T-helper 2 cell (primary cell): ENCODE measurements at regions not wholly inside any gene's neighbourhood (a gene's known extent, or its start where the extent isn't known, plus 50 kb on each side); places are given as distances from the start of the nearest gene placed in this dataset.

Experiments used
- DNase-seq, 5 experiments: peaks; one replicate each; pipeline versions ENCODE4 v3.0.0 to v3.0.0-alpha.2; 2012 to 2022

DNA sequence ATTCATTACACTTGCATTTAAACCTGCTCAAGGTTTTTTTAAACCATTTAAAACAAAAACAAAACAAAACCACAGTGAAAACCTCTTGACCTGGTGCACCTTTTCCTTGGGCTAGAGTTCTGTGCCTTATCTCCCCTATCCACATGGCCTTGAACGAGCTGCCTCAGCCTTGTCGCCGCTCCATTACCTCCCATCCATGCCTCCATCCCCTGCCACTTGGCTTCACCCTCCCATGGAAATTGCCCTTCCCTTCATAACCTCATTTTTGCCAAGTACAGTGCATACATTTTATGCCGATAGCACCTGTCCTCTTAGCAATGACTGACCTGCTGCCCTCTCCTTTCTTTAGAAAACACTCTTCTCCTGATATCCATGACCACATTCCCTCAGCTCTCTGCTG, 188.6 kb upstream of the ASIC2 start:
- no peak for DNase-seq

DNA sequence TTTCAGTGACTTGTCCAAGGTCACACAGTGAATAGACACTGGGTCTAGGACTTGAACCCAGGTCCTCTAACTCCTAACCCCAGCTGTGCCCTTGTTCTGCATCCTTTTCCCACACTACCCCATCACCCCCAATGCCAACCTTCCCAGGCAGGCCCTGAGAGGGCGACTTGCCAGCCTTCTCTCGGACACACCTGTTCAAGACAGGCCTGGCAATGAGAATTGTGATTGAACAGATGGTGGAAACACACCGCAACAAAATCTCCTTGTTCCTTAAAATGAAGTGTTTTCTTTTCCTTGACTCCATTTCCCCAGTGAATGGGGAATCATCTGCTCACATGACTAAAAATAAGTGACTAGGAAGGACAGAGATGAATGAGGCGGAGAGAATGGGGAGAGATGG, 189.5 kb upstream of the ASIC2 start:
- DNase-seq: no peak

DNA sequence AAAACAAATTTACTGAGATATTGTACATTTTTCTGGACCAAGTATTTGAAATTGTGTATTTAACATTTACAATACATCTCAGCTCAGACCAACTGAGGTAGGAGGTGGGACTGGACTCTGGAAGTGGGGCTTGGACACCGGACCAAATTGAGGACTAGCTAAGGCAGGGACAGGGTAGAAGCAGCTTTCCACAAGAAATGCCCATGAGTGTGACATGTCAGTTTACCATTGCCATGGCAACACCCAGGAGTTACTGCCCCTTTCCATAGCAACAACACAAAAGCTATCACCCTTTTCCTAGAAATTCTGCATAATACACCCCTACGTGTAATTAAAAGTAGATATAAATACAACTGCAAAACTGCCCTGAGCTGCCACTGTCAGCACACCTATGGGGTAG, 191.5 kb upstream of the ASIC2 start:
- DNase-seq: no peak

DNA sequence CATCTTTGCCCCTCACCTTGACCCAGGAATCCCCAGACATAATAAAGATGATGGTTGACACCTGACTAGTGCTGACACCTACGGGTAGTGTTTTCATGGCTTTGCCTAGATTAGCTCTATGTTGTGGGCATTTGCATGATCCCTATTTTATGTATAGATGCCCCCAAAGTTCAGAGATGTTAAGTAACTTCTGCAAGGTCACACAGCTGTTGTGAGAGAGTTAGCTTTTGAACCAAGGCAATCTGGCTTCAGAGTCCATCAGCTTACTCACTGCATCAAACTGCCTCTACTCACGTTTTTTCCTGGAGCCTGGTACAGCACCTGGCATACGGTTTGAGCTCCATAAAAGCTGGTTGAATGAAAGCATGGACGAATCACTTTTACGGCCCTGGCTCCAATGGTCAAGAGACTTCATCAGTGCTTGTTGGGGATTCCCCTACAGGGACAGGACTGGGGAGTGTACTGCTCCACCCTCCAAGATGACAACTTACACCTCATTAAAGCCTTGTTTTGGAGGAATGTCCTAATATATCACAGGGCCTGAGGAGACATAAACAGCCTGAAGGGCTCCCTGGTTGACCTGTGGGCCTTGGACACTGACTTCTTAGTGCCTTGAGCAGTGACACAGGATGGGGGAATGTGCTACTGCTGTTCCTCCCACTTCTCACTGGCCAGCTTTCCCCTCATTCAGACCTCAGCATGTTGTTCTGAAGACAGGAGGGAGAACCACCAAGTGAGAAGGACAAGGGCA, 193.2 kb upstream of the ASIC2 start:
- DNase-seq: no peak

DNA sequence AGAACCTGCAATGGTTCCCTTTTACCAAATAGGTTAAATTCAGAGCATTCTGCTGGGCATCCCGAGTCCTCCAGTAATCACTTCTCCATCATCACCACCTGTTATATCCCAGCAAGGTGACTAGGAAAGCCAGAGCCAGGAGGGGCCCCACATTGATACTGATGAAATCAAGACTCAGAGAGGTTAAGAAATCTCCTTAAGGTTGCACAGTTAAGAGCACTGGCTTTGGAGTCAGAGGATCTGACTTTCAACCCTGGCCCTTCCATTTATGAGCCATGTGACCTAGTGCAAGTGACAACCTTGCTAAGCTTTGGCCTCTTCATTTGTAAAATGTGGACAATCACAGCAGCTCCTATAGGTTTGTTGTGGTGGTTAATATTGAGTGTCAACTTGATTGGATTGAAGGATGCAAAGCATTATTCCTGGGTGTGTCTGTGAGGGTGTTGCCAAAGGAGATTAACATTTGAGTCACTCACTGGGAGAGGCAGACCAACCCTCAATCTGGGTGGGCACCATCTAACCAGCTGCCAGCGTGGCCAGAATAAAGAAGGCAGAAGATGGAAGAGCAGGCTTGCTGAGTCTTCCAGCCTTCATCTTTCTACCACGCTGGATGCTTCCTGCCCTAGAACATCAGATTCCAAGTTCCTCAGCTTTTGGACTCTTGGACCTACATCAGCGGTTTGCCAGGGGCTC, 194.2 kb upstream of the ASIC2 start:
- no peak for DNase-seq

DNA sequence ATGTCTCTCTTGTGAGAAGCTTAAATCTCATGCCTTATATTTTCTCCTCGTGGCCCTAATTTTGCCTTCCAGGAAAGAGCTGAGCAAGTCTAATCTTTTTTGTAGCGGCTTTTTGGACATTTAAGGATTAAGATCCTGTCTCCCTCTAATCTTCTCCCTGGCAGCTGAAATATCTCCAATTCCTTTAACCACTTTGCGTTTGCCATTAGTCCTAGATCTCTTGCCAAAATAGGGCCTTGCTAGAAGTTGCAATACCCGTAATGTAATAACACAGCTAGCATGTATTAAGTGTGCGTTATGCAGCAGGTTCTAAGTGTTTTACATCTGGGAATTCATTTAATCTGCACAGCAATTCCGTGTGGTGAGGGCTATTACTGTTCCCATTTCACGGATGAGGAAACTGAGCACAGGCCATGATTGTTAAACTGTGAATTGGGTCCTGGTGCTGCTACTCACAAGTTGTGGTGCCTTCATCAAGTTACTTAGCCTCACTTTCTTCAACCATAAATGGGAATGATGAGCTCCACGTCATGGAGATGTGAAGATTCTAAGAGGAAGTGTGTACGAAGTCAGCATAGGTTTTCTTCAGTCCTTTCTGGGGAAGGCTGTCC, 198.9 kb upstream of the ASIC2 start:
- DNase-seq: no peak

DNA sequence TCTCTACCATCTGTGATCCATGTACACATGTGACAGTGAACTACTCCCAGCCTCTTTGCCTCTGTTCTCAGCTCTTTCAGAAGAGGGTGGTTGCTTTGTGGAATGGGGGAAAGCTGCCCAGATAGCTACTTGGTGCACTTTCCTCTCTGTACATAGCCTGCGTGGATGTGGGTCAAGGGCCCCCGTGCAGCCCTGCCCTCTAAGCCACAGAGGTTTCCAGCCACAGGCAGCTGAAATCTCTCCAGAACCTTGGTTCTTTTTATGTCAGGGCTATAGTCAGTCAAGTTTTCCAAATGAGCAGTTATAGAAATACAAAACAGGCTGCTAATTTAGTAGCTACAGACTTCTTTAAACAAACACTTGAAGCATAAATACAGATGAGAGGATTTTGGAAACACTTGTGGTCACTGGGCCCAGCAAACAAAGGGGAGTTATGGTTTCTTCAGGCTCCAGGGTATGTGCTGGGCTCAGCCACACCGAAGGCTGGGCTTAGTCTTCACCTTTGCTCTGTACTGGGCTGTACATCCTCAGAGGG, 199.7 kb upstream of the ASIC2 start:
- no peak for DNase-seq

DNA sequence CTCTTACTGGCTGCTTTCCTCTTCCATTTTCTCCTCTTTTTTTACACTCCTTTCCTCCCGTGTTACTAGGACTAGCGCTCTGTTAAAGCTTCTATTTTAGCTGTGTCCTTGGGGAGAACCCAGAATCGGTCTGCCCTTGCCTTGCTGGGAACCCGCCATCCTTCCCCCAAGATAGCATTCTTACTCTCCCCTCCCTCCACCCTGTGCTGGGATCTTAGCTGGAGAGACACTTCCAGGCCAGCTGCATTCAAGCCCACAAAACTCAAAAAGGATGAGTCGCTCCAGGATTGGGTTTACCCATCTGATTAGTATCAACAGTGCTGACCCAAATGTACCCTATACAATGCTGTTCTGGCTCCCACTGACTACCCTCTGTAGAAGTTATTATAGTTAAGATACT, 200.5 kb upstream of the ASIC2 start:
- no peak for DNase-seq

DNA sequence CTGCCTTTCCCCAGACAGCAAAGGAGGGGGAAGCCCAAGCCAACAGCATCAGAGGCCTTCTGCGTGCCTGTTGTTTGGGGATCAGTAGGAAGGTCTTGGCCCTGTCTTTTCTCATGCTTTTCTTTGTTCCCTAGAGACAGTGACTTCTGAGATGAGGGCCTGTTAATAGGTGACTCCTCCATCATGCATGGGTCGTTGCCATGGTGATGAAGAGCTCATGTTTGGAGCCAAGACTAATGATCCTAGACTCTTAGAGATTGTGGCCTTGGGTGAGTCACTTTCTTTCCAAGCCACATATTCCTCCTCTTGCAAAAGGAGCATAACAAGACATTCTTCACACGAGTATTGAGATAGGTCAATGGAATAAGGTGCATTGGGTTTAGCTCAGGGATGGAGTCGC, 201.1 kb upstream of the ASIC2 start:
- DNase-seq: no peak

DNA sequence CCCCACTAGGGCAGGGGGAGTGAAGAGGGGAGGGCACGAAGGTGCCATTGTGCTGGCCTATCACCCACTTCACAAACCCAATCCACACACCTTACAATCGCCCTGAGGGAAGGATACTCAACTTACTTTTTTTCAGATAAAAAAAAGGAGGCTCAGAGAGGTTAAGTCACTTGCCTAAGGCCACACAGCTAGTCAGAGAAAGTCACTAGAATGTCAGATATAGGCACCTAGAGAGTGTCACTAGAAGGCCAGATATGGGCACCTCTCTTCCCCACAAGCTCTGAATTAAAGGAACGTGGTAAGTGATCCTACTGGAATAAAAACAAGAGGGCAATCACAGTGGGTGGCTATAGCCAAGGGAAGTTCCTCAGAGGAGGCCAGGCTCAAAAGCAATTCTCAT, 204.5 kb upstream of the ASIC2 start:
- no peak for DNase-seq

DNA sequence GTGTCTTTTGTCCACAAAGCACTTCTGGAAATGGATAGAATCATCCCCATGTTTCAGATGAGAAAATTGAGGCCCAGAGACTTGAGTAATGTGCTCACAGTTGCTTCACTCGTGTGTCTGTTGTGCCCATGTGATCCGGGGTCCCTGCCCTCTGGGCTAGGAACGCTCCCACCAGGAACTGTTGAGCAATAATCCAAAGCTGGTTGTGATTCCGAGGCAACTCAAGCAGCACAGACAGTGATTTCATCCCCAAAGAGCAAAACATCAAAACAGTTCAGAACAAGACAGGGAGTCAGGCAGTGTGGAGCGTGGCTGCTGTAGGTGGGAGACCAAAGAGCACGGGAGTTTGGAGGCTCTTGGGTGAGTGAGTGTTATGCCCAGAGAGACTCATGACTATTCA, 205.0 kb upstream of the ASIC2 start:
- DNase-seq: no peak

DNA sequence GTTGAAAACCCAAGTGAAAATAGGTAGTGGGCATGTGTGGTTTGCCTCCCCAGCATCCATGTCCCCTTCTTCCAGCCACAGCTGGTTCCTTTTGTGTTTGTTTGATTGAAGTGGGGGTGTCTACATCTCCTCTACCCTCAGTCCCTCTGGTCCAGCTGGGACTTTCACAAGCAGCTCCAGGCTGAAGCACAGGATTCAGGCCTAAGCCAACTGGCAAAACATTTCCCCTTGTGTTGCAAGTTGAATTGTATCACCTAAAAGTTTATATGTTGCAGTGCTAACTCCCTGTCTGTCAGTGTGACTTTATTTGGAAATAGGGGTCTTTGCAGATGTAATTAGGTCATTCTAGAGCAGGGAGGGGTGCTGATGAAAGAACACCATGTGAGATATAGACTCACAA, 205.9 kb upstream of the ASIC2 start:
- DNase-seq: no peak

DNA sequence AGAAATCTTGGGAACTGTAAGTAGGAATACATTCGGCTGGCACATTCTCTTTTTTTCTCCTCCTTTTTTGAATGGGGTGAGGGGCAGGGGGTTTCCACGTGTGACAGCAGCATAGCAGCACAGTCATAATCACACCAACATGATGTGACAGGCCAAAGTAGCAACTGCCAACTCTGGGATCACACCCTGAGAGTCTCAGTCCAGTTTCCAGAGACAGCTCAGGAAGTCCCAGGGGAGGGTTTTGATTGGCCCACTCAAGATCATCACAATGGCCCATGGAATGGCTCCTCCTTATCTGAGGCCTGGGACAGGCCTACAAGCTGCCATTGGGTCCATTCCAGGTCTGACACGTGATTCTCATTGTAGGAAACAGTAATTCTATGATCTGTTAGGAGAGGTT, 207.1 kb upstream of the ASIC2 start:
- no peak for DNase-seq

DNA sequence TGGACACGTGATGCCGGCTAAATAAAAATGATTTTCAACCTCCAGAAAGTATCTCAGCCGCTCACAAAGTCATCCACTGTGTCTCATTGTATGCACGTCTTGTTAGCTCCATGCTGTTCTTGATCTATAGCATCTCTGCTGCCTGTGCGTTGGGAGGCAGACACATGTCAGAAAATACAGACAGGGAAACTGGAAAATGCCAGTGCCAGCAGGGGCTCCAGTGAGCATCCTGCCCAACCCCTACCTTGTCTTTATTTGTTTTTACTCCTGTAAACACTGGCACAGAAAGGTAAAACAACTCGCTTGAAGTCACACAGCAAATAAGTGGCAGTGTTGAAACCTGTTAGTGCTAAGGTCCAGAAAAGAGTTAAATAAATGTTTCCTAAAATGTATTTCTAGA, 208.1 kb upstream of the ASIC2 start:
- DNase-seq: no peak

DNA sequence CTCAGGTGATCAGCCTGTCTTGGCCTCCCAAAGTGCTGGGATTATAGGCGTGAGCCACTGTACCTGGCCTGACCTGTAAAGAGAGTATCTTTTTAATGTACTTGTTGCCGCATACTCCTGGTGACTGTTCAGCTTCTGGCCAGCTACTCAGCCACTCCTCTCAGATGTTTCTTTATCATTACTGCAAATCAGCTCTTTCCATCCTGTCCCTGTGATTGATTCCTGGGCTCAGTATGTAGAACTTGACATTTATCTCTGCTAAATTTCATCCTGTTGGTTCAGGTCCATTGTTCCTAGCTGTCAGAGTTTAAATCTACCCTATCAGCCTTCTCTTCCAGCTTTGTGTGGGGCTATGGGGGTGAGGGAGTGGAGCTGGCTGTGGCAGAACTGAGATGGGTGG, 211.5 kb upstream of the ASIC2 start:
- no peak for DNase-seq

DNA sequence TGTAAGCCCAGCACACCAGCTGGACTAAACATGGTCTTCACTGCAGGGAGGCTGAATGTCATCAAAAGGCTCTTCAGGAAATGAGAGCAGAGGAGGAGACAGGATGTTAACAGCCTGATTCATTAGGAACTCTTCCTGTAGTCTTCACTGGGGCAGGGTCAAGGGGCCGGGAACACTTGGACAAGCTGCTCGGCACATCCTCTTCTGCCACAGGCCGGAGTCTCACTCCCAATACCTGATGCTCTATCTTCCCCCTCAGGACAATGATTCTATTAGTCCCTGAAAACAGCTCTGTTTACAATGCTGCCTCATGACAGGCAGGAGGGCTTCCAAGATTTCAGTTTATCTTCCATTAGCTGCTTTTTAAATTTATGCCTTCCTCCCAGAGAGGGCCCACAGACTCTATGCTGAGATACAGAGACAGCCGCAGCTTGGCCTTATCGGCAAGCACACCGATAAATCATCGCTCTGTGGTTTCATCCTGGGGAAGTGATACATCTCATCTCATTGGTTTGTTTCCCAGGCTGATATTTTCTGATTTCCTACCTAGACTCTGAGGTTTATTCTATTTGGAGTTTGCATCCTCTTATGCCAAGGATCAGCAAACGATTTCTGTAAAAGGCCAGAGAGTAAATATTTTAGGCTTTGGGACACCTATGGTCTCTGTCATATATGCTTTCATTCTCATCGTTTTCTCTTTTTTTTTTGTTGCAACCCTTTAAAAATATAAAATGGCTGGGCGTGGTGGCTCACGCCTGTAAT, 214.0 kb upstream of the ASIC2 start:
- DNase-seq: peak in 1 of 5 experiments; percentile 10

DNA sequence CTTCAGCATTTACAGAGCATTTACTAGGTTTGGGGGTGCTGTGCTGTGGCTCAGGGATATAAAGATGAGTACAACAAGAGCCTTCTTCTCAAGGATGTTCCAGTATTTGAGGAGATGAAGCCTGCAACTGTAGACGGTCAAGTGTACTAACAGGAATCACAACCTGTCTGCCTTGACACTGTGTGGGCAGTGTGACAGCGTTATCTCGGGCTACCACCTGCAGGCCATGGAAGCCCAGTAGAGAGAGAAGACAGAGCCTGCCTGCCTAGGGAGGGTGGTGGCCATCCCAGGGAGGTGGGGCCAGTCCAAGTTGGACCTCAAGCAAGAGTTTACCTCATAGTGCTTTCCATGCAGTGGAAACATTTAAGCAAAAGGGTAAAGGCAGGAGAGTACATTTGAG, 215.1 kb upstream of the ASIC2 start:
- DNase-seq: no peak

DNA sequence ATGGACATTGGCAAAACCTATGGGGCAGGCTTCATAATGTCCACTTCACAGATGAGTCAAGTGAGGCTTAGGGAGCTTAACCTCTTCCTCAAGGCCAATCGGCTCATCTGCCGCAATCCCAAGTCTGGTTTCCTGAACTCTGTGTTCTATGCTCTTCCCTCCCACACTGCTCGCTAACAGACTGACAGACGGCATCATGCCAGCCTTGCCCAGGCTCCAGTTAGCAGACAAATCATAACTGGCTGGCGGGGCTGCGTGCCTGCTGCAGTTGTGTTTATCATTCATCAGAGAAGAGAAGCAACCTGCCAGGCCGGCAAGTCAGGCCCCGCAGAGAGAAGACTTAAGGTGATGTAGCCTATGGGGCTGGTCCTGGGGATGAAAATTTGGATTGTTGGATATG, 216.2 kb upstream of the ASIC2 start:
- DNase-seq: no peak

DNA sequence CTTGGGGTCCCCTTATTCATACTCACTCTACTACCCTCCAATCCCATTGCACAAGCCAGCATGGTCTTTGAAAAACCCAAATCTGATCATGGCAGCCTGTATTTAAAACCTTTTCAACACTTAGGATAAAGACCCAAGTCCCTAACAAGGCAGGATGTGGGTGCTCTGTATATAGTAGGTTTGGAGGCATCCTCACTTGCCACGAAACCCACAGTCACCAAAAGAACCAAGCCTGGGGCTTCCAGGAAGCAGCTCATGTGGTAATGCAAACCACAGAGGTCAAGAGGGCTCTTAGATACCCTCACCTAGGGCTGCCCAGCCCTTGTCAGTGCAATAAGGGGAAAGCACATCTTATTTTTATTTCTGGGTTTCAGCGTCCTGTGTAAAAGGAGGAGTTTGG, 218.6 kb upstream of the ASIC2 start:
- DNase-seq: peak in 1 of 5 experiments; percentile 74

DNA sequence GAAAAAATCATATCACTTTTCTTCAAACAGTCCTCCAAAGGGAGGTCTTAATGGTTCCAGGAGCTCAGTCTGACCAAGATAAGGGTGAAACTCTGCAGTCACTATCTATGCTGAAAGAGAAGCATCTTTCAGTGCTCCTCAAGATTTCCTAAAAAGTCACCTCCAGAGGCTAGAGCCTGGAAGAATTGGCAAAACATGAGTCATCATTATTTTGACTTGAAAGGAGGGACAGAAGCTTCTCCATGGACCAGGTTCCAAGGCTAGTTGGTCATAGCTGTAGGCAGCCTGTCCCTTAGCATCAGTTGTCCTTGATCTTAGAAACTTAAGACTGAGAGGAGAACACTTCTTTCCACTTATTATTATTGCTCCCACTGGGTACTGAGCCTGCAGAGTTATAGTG, 219.0 kb upstream of the ASIC2 start:
- no peak for DNase-seq

DNA sequence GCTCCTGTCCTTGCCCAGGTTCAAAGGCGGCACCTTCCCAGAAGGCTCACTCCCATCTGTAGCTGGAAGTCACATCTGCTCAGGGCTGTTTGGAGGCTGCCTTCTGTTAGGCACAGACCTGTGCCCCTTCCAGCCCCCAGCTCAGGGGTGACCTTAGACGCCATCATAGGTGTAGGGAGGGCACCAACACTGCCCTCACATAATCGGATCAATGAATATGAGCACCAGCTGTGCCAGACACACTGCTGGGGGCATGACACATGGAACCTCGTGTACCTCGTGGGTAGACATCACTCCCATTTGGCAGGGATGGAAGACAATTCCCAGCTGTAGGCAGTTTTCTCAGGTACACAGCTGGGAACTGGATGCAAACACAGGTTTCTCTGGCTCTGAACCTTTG, 220.7 kb upstream of the ASIC2 start:
- DNase-seq: no peak

DNA sequence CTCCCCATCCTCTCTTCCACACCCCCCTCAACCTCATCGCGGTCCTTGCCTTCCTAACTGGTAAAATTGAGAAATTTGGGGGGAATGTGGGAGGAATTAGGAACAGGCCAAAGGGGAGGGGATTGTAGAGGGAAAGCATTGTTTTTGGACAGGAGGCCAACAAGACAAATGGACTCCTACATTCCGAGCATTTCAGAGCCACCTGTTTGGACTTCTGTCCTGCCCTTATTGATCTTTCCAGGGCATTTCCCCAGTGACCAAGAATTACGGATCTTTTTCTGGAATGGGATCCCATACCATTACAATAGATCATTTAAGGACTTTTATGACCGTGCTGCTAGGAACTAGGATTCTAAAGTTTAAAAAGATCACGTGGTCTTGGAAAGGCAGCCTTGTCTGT, 221.3 kb upstream of the ASIC2 start:
- no peak for DNase-seq

DNA sequence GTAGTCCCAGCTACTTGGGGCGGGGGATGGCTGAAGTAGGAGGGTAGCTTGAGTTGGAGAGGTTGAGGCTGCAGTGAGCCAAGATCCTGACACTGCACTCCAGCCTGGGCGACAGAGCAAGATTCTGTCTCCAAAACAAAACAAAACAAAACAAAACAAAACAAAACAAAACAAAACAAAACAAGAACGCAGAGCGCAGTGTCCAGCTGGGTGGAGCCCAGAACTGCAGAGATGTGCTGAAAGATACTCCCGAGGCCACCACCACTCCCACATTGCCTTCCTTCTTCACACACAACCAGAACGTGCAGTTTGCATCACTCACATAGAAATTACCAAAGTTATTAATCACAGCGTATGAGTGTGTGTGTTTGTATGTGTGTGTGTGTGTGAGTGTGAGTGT, 222.9 kb upstream of the ASIC2 start:
- no peak for DNase-seq
